Right renal pelvis (tissue), 4 donors: ENCODE measurements at regions not wholly inside any gene's neighbourhood (a gene's known extent, or its start where the extent isn't known, plus 50 kb on each side); places are given as distances from the start of the nearest gene placed in this dataset.
"Not testable (repeated sequence)": the region's sequence is repeated elsewhere in the genome, so short reads cannot be mapped to it uniquely, and the experiment has no call there.

Experiments
- DNase-seq, 4 donors: peaks; one replicate each; pipeline ENCODE4 v3.0.0-alpha.2; 2013; ENCODE audit warnings: low read depth in 4 of 4, low spot score in 3 of 4, missing footprints in 1 of 4

DNA sequence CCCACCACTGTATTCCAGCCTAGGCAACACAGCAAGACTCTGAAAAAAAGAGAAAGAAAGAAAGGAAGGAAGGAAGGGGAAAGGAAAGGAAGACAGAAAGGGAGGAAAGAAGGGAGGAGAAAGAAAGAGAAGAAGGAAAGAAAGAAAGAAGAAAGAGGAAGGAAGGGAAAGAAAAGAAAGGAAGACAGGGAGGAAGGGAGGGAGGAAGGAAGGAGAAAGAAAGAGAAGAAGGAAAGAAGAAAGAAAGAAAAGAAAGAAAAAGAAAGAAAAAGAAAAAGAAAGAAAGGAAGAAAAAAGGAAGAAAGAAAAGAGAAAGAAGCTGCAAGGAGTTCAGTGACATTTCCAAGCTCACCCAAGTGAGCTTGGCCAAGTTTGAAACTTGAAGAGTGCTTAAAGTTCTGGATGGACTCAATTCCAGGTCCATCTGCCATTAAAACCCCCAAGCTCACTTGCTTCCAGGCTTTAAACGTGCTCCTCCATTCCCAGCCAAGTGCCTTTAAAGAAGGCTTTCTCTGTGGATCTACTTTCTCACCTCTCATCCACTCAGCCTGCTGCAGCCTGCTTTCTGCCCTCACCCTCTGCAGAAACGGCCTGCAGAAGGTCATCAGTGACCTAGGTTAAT is 101.5 kb downstream of the VCPKMT start:
- no peak for DNase-seq

DNA sequence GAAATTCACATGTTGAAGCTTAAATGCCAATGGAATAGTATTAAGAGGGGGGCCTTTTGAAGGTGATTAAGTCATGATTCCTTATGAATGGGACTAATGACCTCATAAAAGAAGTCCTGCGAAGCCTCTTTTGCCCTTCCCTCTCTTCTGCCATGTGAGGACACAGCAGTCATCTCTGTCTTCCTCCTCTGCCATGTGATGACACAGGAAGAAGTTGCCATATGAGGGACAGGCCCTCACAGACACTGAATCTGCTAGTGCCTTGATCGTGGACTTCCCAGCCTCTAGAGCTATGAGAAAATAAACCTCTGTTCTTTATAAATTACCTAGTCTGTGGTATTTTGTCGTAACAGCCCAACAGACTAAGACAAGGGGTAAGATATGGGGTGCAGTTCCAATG is 100.7 kb downstream of the VCPKMT start:
- DNase-seq = no peak

DNA sequence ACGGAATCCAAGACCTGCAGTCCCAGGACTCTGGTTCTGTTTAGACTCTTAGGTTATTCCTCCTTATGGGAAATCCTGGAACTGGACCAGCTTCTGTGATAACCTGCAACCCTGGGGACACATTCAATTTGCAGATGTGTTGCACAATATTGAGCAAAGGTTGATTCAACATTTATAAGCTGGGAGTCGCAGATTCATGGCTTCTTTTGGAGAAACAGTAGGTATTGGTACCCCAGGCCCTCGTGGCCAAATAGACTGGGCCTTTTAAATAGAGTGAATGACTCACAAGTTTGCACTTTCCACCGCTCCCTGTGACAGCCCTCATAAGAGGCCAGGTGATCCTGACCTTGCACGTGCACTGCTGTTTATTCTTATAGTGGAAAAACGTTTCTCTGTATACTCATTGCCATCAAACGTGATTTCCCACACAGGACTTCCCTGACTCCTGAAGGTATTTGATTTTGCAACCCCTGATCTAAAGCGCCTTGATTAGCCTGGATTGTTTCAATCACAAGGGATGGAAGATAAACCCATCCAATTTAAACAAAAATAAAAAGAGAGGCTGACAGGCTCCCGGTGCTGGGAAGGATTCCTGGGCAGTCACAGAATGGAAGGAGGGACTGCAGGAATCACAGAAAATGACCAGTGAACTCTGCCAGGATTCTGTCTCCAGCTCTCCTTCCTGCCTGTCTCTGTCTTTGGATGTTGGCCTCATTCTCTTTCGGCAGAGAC is 98.0 kb downstream of the VCPKMT start:
- DNase-seq = no peak

DNA sequence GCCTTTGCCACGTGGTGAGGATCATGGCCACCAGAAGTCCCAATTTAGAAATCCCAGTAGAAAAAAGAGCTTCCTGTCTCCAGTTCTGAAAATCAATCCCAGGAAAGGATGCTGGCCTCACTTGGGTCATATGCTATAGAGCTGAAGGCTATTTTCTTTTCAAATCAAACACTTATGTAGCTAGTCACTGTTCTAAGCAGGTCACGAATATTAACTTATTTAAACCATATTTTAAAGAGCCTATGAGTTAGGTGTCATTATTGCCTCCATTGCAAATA is 97.5 kb downstream of the VCPKMT start:
- DNase-seq = no peak

DNA sequence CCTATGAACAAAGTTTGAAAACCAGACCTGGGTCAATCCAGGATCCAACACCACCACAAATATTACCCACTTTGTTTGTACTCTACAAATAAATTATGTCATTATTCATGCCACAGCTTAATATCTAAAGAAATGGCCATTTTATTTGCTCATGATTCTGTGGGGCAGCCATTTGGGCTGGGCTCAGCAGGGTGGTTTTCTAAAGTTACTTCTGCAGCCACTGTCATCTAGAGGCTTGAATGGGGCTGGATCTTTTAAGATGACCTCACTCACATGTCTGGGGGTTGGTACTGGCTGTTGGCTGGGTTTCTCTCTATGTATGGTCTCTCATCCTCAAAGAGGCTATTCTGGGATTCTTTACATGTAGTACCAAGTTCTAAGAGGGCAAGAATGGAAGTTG is 96.2 kb downstream of the VCPKMT start:
- no peak for DNase-seq

DNA sequence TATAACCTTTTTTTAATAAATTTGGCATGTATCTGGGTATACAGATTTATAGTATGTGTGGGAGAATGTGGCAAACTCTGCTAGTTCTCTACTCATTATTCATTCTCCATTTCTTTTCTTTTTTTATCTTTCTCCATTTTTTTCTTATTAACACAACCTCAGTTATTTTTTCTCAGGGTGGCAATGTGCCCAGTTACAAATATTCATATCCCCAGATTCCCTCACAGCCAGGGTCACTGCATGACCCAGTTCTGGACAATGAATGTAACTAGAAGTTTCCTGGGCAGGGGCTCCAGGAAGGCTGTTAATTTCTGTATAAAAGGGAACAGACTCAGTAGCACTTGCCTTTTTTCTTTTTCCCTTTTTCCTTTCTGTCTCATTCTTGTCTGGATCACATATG is 95.6 kb downstream of the VCPKMT start:
- no peak for DNase-seq

DNA sequence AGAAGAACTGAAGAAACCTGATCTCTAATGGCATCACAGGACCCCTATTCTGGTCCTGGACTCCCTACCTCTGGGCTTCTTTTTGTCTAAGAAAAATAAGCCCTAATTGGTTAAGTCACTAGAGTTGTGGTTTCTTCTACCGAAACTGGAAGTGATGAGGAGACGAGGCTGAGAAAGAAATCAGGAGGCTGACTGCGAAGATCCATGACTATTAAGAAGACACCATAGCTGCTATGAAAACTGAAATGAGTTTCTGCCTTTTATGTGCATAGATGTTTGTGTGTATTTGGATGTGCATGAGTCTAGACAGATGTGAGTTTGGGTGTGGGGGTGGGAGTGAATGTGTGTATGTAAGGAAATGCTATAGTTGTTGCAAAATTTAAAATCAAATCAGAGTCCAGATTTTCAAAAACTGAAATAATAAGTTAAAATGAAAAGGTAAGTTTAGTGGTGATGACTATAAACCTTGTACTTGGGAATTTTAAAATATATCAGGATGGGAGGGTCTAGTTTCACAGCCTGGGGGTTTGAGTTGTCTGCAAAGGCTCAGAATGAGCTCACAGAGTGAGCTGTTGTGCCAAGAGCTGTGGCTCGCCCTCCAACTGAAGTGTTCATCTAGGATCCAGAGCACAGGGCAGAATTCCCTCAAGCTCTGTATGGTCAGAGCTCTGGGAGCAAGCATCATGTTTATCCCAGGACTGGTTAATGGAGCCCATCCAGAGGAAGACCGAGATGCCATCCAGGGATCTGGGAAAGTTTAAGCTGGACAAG is 94.9 kb downstream of the VCPKMT start:
- DNase-seq = no peak

DNA sequence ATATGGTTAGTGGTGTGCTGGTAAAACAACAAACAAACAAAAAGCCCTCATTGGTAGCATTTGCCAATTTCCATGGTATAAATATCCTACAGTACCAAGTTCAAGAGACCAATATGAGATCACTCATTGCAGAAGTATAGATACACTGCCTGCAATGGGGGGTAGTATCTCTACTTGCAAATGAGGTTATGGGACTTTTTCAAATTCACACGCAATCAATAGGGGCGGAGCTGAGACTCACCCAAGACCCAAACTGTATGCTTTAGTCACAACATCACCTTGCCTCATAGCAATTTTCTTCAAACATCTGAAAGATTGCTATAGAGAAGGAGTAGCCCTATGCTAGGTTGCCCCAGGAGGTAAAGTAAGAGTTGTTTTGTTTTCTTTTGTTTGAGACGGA is 93.7 kb downstream of the VCPKMT start:
- no peak for DNase-seq

DNA sequence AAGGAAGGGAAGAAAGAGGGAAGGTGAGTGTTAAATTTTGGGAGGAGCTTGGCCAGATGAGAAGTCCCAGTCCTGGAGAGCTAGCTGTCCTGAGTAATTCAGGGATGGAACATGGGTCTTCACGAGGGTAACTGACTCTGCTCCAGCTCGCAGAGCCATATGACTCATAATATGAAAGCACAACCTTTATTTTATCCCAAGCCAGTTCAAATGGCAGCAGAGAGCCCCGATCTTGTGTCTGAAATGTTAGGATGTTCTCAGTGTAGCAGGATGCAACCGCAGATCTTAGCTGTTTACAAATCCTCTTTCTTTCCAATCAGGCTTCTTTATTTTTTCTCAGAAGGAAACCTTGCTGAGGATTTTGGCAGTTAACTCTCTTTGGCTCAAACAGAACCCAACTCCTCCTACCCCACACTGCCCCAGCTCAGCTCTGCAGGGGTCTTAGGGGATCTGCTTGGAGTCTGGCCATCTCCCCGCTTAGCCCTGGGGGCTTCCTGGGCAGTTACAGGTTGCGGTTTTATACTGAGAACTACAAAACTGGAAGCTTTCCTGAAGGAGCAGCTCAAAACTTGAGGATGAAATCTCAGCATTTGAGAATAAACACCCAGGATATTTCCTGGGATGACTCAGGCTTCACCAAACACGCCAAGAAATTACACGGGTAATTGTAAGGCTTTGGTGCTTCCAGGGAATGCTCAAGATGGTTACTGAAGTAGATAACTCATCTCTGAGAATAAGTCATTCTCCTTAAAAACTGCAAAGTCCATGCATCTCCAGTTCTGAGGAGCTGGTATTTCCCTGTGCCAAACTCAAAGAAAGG is 92.5 kb downstream of the VCPKMT start:
- DNase-seq = no peak

DNA sequence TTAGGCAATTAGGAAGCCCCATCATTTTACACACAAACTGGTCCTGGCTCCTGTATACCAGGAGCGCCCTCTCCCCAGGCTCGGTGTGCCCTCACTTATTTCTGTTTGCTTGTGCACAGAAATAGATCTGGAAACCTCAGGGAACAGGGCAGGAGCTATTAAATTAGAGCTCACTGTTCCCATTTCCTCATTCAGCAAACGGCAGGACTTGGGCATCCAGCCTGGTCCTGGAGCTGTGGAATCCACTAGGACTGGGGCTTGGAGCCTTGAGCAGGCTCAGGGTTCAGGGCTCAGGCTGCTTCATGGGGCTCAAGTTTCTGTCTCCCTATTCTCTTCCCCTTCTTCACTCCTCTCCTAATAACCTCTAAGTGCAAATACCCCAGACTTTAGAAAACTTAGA is 91.3 kb downstream of the VCPKMT start:
- DNase-seq = no peak

DNA sequence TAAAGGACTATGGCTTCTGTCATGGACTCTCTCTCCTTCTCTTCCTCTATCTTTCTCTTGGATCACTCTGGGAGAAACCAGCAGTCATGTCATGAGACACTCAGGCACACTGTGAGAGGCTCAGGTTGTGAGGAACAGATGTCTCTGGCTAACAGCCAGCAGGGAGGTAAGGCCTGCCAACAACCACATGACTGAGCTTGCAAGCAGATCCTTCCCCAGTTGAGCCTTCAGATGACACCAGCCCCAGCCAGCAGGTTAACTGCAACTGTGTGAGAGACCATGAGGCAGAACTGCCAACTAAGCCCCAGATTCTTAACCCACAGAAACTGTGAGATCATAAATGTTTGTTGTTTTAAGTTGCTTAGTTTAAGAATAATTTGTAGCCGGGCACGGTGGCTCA is 90.6 kb downstream of the VCPKMT start:
- no peak for DNase-seq

DNA sequence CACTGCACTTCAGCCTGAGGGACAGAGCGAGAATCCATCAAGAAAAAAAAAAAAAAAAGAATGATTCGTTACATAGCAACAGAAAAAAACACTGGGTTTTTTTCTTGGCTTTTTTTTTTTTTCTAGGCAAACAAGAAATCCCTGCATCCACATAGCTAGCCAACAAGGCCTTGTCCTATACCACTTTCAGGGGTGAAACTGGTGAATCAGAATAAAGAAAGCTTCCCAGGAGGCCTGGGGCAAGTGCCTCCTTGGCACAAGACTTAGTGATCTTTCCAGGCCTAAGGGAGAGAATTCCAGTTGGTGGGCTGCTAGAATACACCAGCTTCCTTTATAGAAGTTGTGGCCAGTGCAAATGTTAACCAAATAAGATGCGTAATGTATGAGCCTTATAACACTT is 90.0 kb downstream of the VCPKMT start:
- DNase-seq = no peak

DNA sequence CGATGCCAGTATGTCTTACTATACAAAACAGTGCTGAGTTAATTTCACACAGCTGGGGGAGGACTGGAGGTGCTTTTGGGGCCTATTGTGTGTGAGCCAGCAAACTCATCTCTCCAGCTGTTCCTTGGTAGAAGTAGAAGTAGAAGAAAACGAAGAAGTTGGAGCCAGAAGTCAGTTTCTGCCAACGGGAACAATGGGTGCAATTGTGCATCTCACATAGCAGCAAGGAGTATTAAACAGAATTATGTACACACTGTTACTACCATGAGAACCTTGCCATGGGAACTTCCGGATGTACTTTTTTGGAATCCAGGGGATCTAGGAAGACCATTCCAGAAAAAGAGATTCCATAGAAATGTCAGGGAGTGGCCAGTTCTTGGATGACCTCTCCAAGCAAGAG is 88.6 kb downstream of the VCPKMT start:
- no peak for DNase-seq

DNA sequence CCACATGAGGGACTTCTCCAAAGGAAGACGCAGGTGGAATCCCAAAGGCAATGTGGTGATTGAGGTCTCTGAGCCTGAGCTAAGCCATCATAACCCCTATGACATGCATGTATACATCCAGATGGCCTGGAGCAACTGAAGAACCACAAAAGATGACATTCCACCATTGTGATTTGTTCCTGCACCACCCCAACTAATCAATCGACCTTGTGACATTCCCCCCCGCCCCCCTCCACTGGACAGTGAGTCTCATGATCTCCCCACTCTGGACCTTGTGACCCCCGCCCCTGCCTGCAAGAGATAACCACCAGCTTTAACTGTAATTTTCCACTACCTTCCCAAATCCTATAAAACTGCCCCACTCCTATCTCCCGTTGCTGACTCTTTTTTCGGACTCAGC is 87.9 kb downstream of the VCPKMT start:
- no peak for DNase-seq

DNA sequence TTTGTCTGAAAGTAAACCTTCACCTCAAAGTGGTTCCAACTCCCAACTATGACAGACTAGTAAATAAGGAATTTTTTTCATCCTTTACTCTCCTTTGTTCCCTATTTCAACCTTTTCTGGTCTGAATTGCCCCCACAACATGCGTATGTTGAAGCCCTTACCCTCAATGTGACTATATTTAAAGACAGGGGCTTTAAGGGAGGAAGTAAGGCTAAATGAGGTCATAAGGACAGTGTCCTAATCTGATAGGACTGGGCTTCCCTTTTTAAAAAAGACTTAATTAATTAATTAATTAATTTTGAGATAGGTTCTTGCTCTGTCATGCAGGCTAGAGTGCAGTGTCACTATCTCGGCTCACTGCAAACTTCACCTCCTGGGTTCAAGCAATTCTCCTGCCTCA is 86.3 kb downstream of the VCPKMT start:
- no peak for DNase-seq

DNA sequence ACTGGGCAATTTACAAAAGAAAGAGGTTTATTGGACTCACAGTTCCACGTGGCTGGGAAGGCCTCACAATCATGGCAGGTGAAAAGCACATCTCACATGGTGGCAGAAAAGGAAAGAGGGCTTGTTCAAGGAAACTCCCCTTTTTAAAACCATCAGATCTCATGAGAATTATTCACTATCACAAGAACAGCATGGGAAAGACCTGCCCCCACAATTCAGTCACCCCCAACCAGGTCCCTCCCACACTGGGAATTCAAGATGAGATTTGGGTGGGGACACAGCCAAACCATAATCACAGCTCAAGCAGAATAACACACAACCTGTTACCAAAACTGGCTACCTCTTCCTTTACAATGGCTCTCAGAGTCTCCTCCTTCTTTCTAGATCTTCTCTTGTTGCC is 85.5 kb downstream of the VCPKMT start:
- DNase-seq = not testable (repeated sequence)

DNA sequence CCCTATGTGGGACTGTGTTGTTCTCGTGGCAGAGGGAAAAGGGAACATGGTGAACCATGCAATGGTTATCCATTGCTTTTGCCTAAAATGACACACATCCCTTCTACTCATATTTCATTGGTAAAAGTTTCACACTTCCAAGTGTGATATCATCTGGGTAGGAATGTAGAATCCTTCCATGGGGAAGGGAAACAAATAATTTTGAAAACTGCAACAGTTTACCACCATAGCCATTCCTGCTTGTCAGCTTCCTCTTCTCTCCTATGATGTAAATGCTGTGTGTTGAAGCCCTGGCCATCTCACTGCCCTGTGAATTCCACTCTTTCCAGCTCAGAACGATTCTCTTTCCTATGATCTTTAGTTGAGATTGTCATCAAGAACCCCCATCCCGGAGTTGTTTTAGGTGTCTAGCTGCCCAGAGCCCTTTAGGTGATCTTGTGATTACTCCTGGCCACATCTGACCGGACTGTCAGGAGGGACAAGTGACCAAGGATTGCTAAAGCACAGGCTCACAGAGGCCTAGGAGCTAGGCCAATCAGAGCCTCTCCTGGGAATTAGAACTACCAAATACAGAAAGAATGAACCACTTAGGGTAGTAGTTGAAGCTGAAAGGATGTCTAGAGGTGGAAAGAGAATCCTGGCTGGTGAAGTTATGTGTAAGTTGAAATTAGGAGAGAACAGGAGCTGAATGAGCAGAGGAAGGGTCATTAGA is 84.6 kb downstream of the VCPKMT start:
- DNase-seq = no peak

DNA sequence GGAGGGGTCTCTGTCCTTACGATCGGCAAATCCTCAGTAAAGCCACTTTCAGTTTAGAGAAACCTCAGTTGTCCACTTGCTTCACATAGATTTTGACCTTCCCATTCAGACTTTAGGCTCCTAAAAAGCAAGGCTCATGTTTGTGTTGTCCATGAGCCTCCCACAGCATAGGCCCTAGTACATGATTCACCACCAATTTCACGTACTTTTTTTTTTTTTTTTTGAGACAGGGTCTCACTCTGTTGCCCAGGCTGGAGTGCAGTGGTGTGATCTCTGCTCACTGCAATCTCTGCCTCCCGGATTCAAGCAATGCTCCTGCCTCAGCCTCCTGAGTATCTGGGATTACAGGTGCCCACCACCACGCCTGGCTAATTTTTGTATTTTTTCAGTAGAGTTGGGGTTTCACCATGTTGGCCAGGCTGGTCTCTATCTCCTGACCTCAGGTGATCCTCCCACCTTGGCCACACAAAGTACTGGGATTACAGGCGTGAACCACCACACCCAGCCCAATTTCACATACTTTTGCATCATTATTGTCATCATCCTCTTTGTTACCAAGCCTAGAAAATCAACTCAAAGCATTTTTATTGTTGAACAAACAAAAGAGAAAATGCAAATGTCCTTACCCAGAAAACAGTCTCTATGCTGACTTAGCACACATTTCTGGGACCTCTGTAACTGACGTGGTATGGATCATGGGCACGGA is 83.8 kb downstream of the VCPKMT start:
- DNase-seq = not testable (repeated sequence)

DNA sequence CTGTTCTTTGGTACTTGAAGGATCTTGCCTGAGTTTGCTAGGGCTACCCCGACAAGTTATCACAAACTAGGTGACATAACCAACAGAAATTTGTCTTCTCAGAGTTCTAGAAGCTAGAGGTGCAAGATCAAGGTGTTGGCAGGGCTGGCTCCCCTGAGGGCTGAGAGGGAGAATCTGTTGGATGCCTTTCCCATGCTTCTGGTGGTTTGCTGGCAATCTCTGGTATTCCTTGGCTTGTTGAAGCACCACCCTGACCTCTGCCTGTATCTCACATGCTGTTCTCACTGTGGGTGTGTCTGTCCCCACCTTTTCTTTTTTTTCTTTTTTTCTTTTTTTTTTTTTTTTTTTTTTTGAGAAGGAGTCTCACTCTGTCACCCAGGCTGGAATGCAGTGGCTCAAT is 81.2 kb downstream of the VCPKMT start:
- DNase-seq = no peak

DNA sequence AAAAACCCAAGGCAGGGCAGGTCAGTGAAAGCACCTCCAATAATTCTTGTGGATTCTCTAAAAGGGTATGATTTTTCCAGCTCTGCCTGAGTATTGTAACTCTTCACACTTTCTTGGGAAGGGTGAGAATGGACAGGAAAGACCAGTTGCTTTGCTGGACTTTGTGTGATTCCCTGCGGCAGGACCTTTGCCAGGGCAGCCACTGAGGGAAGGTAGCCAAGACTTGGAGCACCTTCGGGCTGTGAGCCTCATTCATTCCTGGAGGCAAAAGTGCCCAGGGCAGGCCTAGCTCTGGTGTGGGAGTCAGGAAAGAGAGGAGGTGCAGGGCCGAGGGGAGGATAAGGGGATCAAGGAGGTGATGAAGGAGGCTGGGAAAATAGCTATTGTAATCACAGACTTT is 80.2 kb downstream of the VCPKMT start:
- DNase-seq = no peak
